ENCODE measurements at regions not wholly inside any gene's neighbourhood (a gene's known extent, or its start where the extent isn't known, plus 50 kb on each side); places are given as distances from the start of the nearest gene placed in this dataset.

- no peaks in the 10 kb centered on the region for H3K27me3 ChIP-seq (ENCODE audit: insufficient read depth, low read depth, low read length)
- no peak overlapping the region for H3K4me2 ChIP-seq (ENCODE audit: low read length)
- no peaks in the 10 kb centered on the region for H3K9me2 ChIP-seq (ENCODE audit: insufficient read depth, low read length)
- no peaks in the 10 kb centered on the region for H4K20me1 ChIP-seq (ENCODE audit: insufficient read depth)
- H3K79me2 ChIP-seq (replicated peaks; ENCODE audit: insufficient read depth, low read length), result no peaks in the 10 kb centered on the region
- H3F3A ChIP-seq (ENCODE audit: insufficient read depth, low read length, poor library complexity, severe bottlenecking), result no peaks in the 10 kb centered on the region
- no peak overlapping the region for H2AFZ ChIP-seq (ENCODE audit: low read depth, low read length)
- H3K4me3 ChIP-seq (ENCODE audit: low read length), result no peak overlapping the region
- H3K27ac ChIP-seq (ENCODE audit: low read length), result no peak overlapping the region
- no peaks in the 10 kb centered on the region for H3K36me3 ChIP-seq (ENCODE audit: insufficient read depth, low read length)
- TF ChIP-seq, protein P1, sequence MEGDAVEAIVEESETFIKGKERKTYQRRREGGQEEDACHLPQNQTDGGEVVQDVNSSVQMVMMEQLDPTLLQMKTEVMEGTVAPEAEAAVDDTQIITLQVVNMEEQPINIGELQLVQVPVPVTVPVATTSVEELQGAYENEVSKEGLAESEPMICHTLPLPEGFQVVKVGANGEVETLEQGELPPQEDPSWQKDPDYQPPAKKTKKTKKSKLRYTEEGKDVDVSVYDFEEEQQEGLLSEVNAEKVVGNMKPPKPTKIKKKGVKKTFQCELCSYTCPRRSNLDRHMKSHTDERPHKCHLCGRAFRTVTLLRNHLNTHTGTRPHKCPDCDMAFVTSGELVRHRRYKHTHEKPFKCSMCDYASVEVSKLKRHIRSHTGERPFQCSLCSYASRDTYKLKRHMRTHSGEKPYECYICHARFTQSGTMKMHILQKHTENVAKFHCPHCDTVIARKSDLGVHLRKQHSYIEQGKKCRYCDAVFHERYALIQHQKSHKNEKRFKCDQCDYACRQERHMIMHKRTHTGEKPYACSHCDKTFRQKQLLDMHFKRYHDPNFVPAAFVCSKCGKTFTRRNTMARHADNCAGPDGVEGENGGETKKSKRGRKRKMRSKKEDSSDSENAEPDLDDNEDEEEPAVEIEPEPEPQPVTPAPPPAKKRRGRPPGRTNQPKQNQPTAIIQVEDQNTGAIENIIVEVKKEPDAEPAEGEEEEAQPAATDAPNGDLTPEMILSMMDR (IDR thresholded peaks at IDR 0.05; ENCODE audit: poor library complexity, severe bottlenecking), result no peak
- TF ChIP-seq EP300 (conservative IDR thresholded peaks at IDR 0.05; ENCODE audit: poor library complexity, severe bottlenecking), result no peak
- TF ChIP-seq EZH2 (IDR thresholded peaks at IDR 0.05; ENCODE audit: borderline replicate concordance, insufficient read depth, low read length, poor library complexity, severe bottlenecking), result no peak
- TF ChIP-seq TAF1 (IDR thresholded peaks at IDR 0.05; ENCODE audit: low read depth), result no peak
- no peak for TF ChIP-seq POLR2AphosphoS5 (IDR thresholded peaks at IDR 0.05)
- TF ChIP-seq, protein P2, sequence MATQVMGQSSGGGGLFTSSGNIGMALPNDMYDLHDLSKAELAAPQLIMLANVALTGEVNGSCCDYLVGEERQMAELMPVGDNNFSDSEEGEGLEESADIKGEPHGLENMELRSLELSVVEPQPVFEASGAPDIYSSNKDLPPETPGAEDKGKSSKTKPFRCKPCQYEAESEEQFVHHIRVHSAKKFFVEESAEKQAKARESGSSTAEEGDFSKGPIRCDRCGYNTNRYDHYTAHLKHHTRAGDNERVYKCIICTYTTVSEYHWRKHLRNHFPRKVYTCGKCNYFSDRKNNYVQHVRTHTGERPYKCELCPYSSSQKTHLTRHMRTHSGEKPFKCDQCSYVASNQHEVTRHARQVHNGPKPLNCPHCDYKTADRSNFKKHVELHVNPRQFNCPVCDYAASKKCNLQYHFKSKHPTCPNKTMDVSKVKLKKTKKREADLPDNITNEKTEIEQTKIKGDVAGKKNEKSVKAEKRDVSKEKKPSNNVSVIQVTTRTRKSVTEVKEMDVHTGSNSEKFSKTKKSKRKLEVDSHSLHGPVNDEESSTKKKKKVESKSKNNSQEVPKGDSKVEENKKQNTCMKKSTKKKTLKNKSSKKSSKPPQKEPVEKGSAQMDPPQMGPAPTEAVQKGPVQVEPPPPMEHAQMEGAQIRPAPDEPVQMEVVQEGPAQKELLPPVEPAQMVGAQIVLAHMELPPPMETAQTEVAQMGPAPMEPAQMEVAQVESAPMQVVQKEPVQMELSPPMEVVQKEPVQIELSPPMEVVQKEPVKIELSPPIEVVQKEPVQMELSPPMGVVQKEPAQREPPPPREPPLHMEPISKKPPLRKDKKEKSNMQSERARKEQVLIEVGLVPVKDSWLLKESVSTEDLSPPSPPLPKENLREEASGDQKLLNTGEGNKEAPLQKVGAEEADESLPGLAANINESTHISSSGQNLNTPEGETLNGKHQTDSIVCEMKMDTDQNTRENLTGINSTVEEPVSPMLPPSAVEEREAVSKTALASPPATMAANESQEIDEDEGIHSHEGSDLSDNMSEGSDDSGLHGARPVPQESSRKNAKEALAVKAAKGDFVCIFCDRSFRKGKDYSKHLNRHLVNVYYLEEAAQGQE (IDR thresholded peaks at IDR 0.05; ENCODE audit: borderline replicate concordance), result no peak
- TF ChIP-seq MXI1 (conservative IDR thresholded peaks at IDR 0.05; ENCODE audit: poor library complexity, severe bottlenecking), result no peak
- TF ChIP-seq SMC3 (conservative IDR thresholded peaks at IDR 0.05; ENCODE audit: poor library complexity), result no peak
- no peaks in the 10 kb centered on the region for H3K9me3 ChIP-seq (ENCODE audit: low read length)
- no peak overlapping the region for H3K9ac ChIP-seq (ENCODE audit: low read length)
Observed at GRCh38 chr2:5937321-5937720, 245.1 kb downstream of the SOX11 start.

- no peaks in the 10 kb centered on the region for H3K9me3 ChIP-seq (ENCODE audit: low read length)
- no peak overlapping the region for H2AFZ ChIP-seq (ENCODE audit: low read depth, low read length)
- TF ChIP-seq MXI1 (conservative IDR thresholded peaks at IDR 0.05; ENCODE audit: poor library complexity, severe bottlenecking), result no peak
- TF ChIP-seq RAD21 (conservative IDR thresholded peaks at IDR 0.05), result no peak
- TF ChIP-seq EP300 (conservative IDR thresholded peaks at IDR 0.05; ENCODE audit: poor library complexity, severe bottlenecking), result no peak
- TF ChIP-seq, protein P2 (IDR thresholded peaks at IDR 0.05; ENCODE audit: borderline replicate concordance), result no peak
- TF ChIP-seq EZH2 (IDR thresholded peaks at IDR 0.05; ENCODE audit: borderline replicate concordance, insufficient read depth, low read length, poor library complexity, severe bottlenecking), result no peak
- TF ChIP-seq, protein P1 (IDR thresholded peaks at IDR 0.05; ENCODE audit: poor library complexity, severe bottlenecking), result no peak
- TF ChIP-seq POLR2AphosphoS5 (IDR thresholded peaks at IDR 0.05), result no peak
- no peak for TF ChIP-seq SMC3 (conservative IDR thresholded peaks at IDR 0.05; ENCODE audit: poor library complexity)
- TF ChIP-seq TAF1 (IDR thresholded peaks at IDR 0.05; ENCODE audit: low read depth), result no peak
- H3K27ac ChIP-seq (ENCODE audit: low read length), result no peak overlapping the region
- H4K20me1 ChIP-seq (ENCODE audit: insufficient read depth), result no peaks in the 10 kb centered on the region
- no peaks in the 10 kb centered on the region for H3K36me3 ChIP-seq (ENCODE audit: insufficient read depth, low read length)
- H3K9me2 ChIP-seq (ENCODE audit: insufficient read depth, low read length), result no peaks in the 10 kb centered on the region
- H3K4me3 ChIP-seq (ENCODE audit: low read length), result no peak overlapping the region
- H3K79me2 ChIP-seq (replicated peaks; ENCODE audit: insufficient read depth, low read length), result no peaks in the 10 kb centered on the region
- no peaks in the 10 kb centered on the region for H3K27me3 ChIP-seq (ENCODE audit: insufficient read depth, low read depth, low read length)
- H3K9ac ChIP-seq (ENCODE audit: low read length), result no peak overlapping the region
- H3K4me2 ChIP-seq (ENCODE audit: low read length), result no peak overlapping the region
- H3F3A ChIP-seq (ENCODE audit: insufficient read depth, low read length, poor library complexity, severe bottlenecking), result no peaks in the 10 kb centered on the region
Observed at GRCh38 chr2:5937851-5938565, 245.8 kb downstream of the SOX11 start.

Data from neural cell (in vitro differentiated cells).